GM18873 (cell line): ENCODE measurements at regions not wholly inside any gene's neighbourhood (a gene's known extent, or its start where the extent isn't known, plus 50 kb on each side); places are given as distances from the start of the nearest gene placed in this dataset.

Experiments used
- ATAC-seq: cut with Tn5 transposase; IDR thresholded peaks from one replicate; pipeline ENCODE4 v1.9.1; 2021; ENCODE audit warnings: mild to moderate bottlenecking, moderate library complexity, moderate number of reproducible peaks; ENCODE audit not compliant: unreplicated experiment, low FRiP score

GRCh38 chr2:123086613-123087385 lies 938.3 kb upstream of the CNTNAP5 start:
- no peak for ATAC-seq

- no peak for ATAC-seq
Measured at GRCh38 chr2:123091471-123091870, 933.6 kb upstream of the CNTNAP5 start.

DNA sequence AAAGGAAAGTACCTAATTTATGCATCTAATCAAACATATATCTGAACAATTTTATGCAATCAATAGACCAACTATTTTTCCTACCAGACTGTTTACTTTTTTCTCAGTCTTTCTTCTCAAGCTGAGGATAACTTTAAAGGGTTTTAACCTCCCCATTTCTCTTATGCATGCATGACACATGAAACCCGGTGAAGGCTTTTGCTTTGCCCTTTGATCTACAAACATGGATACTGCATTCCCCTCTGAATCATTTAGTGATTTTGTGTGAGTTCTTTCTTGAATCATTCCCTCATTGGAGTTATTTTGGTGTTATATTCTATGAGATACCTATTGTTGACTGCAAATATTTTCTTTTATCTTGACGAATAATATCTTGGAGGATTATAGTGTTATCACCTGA lies 931.9 kb upstream of the CNTNAP5 start:
- ATAC-seq = no peak

- no peak for ATAC-seq
Measured at GRCh38 chr2:123095219-123095835, 929.8 kb upstream of the CNTNAP5 start.

DNA sequence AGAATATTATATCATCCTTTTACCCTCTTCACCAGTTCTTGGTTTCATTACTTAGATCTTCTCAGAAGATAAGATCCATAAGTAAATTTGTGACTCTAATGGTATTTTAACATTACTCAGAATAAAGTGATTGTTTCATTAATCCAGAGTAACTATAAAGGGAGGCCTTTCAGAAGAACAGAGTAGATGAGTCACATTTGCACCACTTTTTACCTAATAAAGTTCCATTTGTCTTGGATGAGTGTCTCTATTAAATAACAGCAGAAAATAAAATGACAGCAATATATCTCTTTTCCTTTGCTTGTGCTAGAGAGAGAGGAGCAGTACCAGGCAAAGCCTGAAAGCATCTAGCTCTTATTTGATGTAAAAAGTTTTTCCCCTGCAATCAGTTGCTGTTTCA lies 926.5 kb upstream of the CNTNAP5 start:
- no peak for ATAC-seq

DNA sequence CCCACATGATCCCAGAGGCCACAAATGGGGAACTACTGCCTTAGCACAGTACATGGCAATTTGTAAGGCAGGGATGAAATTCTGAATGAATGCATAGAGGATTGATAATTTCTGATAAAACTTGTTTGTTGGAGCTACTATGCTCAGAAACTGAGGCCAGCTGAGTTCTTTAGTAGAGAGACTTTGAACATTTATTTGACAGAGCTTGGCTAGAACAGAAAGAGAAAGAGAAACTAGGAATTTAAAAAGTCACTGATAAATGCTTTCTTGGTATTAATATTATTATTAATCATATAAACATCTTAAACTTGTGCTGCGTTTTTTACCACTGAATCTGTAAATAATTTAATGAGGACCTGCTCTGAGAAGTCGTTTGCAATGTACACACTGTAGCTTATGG lies 923.7 kb upstream of the CNTNAP5 start:
- ATAC-seq = no peak

- no peak for ATAC-seq
Measured at GRCh38 chr2:123103902-123104301, 921.2 kb upstream of the CNTNAP5 start.

GRCh38 chr2:123116595-123116994 lies 908.5 kb upstream of the CNTNAP5 start:
- ATAC-seq = no peak

GRCh38 chr2:123127236-123127635 lies 897.9 kb upstream of the CNTNAP5 start:
- ATAC-seq = no peak

- no peak for ATAC-seq
Measured at GRCh38 chr2:123128951-123129350, 896.1 kb upstream of the CNTNAP5 start.

DNA sequence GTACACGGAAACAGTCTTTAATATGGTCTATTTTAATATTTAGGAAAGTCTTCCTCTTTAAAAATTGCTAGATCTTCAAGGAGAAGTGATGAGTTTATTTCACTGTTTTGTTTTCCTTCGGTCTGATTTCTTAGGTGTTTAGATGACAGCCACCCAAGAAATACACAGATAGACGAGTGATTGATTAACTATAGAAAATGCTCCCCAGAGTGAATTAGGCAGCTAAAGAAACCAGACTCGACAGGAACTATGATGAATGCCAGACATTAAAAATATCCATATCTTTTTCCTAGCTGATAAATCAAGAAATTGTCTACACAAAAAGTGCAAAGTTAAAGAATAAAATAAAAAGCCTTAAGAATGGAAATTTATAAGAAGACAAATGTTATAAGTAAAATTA lies 888.7 kb upstream of the CNTNAP5 start:
- ATAC-seq = no peak

DNA sequence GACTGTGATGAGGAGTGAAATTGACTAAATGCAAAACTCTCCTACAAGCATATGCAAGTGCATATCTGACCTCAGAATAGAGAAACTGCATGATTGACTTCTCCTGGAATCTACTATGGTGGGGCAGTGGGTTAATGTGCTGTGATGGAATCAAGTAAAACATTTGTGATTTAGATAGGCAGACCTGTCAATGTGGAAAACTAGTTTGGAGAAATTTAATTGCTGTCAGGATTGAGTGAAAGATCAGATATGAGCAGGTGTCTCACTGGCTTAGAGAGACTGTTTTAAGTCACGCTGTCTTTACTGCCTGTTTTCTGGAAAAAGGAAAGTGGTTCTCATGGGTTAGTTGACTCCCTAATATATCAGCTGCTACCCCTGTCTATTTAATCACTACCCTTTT lies 881.0 kb upstream of the CNTNAP5 start:
- no peak for ATAC-seq

DNA sequence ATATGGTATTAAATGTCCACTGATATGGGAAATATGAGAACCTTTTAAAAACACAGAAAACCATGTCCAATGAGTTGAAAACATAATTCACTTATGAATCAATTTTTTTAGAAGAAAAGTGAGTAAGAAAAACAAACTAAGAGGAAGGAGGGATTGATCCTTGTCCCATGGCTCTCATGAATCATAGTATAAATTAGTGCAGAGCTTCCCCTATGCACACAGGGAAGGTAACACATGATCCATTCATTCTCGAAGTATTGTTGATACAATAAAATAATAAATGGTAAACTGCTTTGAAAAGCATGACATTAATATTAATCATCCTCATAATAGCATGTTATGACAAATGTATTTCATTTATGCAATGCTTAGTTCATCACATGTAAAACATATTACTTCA lies 872.0 kb upstream of the CNTNAP5 start:
- no peak for ATAC-seq

DNA sequence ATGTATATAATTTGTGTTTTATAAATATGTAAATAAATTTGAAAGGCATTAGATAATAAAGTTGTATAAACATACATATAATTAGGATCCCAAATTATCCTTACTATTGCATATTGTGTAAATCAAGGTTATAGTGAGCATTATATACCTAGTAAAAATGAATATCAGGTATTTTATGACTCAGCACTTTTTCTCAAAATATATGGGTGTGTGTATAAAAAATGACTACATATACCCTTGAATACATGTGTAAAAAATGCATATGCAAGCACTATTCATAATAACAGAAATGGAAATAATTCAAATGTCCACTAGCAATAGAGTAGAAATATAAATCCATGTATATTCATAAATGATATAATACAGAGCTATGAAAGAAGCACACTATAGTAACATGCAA lies 870.9 kb upstream of the CNTNAP5 start:
- no peak for ATAC-seq

DNA sequence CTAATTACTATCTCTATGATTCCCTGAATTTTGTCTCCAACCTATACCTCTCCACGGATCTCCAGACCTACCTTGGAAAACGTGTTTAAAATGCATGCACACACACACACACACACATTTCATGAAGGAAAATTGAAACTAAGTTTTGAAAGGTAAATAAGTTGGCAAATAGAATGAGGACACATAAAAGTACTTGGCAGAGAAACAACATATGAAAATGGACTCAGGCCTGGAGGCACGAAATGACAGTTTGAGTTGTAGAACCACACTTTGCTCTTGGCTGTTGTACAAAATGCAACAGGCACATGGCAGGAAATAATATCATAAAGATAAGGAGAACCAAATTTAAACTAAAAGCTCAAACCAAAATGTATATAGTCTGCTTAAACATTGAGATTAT lies 868.1 kb upstream of the CNTNAP5 start:
- ATAC-seq = no peak

DNA sequence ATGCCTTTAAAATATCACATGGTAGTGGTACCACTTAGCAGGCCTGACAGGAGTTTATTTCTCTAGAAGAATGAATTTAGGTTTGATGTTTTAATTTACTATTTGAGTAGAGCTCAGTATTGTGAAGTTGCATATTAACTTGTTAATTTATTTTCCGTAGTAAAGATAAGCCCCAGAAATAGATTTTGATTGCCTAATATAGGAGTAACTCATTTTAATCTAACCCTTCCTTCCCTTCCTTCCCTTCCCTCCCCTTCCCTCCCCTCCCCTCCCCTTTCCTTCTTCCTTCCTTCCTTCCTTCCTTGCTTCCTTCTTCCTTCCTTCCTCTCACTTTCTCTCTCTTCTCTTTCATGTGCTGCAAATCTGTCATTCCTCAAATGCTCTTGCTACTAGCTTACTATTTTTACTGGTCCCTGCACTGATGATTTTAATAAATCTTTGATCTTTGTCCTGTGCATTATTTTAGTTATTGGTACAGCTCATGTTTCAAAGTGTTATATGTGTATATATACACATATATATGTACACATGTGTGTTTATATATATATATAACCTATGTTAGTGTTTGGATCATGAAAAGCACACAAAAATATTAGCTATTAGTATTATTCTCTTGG lies 862.6 kb upstream of the CNTNAP5 start:
- ATAC-seq = no peak

GRCh38 chr2:123163398-123163797 lies 861.7 kb upstream of the CNTNAP5 start:
- ATAC-seq = no peak

- ATAC-seq = no peak
Measured at GRCh38 chr2:123164216-123164615, 860.9 kb upstream of the CNTNAP5 start.

DNA sequence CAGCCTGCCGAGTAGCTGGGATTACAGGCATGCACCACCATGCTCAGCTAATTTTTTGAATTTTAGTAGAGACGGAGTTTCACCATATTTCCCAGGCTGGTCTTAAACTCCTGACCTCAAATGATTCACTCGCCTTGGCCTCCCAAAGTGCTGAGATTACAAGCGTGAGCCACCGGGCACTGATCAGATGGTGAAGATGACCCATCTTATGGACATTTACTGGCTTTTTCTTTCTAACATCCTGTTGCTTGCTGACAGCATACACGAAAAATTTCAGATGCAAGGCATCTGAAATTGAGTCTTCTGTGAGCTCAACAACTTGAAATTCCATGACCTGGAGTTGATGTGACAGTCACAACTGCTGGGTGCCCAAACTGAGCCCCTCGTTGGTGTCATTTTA lies 859.5 kb upstream of the CNTNAP5 start:
- no peak for ATAC-seq

DNA sequence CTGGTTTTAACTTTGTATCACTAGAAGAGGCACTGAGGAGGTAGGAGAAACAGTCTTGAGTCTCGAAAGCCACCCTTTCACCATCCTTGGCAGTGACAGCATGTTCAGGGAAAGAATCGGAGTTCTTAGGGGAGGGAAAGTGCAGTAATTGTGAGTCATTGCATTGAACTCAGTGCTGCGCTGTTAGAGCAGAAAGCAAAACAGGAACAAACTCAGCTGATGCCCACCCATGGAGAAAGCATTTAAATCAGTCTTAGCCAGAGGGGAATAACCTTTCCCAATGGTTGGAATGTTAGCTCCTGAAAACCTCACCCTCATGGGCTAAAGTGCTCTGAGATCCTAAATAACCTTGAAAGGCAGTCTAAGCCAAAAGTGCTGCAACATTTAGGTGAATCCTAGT lies 845.6 kb upstream of the CNTNAP5 start:
- no peak for ATAC-seq

DNA sequence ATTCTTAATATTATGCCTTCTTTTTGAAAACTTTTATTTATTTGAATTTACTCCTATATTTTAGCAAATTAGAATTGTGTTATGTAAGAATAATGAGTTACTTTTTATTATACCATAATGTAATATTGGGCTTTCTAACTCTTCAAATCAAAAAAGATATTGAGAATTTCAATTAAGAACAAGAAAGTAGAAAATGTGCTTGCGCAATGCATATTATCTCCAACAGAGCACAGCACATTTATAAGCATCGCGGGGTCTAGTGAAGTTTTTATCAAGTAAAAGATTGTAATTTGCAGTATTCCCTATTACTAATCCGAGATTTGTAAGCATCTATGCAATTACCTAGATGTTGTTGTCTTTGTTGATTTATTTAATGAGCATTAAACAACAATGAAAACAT lies 829.1 kb upstream of the CNTNAP5 start:
- ATAC-seq = no peak

GRCh38 chr2:123200035-123200434 lies 825.1 kb upstream of the CNTNAP5 start:
- ATAC-seq = no peak
